ENCODE measurements at regions not wholly inside any gene's neighbourhood (a gene's known extent, or its start where the extent isn't known, plus 50 kb on each side); places are given as distances from the start of the nearest gene placed in this dataset.

GRCh38 chr4:187021436-187022205, 298.0 kb upstream of the FAT1 start:
- intact Hi-C loops (cut with DNase I), result no loop called here
- Histone ChIP-seq H3K4me3 (no peak overlapping the region), H3K4me1 (no peaks in the 10 kb centered on the region), H3K36me3 (replicated peaks in 1 of 2; ENCODE audit: insufficient read depth in 1 of 2, low read depth in 2 of 2) (no peaks in the 10 kb centered on the region), H3K9me3 (peaks cover 0 to 4% (median 0%) of the 10 kb centered on the region in 3 donors), H3K27ac (no peak overlapping the region), H3K27me3 (no peaks in the 10 kb centered on the region)
- WGBS, 2 donors, result 74% methylated on average over 6 of the region's 6 CpGs
- TF ChIP-seq CTCF (IDR thresholded peaks at IDR 0.05), result no peak
- TF ChIP-seq POLR2A (IDR thresholded peaks at IDR 0.05), result no peak
- DNase-seq (no peak), ATAC-seq (no peak)

- no peaks in the 10 kb centered on the region for H3K4me1 ChIP-seq
- TF ChIP-seq CTCF (IDR thresholded peaks at IDR 0.05), result no peak
- TF ChIP-seq POLR2A (IDR thresholded peaks at IDR 0.05), result no peak
- no peaks in the 10 kb centered on the region for H3K27me3 ChIP-seq
- H3K27ac ChIP-seq, result no peak overlapping the region
- intact Hi-C loops (cut with DNase I), result no loop called here
- DNase-seq, result no peak
- no peak overlapping the region for H3K4me3 ChIP-seq
- 64 to 65% methylated on average over 6 of the region's 6 CpGs for WGBS, 2 donors
- peaks cover 0 to 4% (median 0%) of the 10 kb centered on the region in 3 donors for H3K9me3 ChIP-seq
- no peak for ATAC-seq
- H3K36me3 ChIP-seq (replicated peaks in 1 of 2; ENCODE audit: insufficient read depth in 1 of 2, low read depth in 2 of 2), result no peaks in the 10 kb centered on the region
These were observed 303.6 kb upstream of the FAT1 start for GRCh38 chr4:187027272-187027671.

GRCh38 chr4:187042251-187042650, 318.6 kb upstream of the FAT1 start:
- intact Hi-C loops (cut with DNase I), result no loop called here
- no peaks in the 10 kb centered on the region for H3K9me3 ChIP-seq
- H3K4me3 ChIP-seq, result no peak overlapping the region
- no peaks in the 10 kb centered on the region for H3K4me1 ChIP-seq
- TF ChIP-seq CTCF (IDR thresholded peaks at IDR 0.05), result no peak
- no peak for TF ChIP-seq POLR2A (IDR thresholded peaks at IDR 0.05)
- WGBS, 2 donors, result 92 to 94% methylated on average over 7 of the region's 7 CpGs
- DNase-seq (no peak), ATAC-seq (no peak)
- H3K36me3 ChIP-seq (replicated peaks in 1 of 2; ENCODE audit: insufficient read depth in 1 of 2, low read depth in 2 of 2), result no peaks in the 10 kb centered on the region
- no peak overlapping the region for H3K27ac ChIP-seq
- no peaks in the 10 kb centered on the region for H3K27me3 ChIP-seq

GRCh38 chr4:187046471-187046870, 322.8 kb upstream of the FAT1 start:
- Histone ChIP-seq H3K9me3 (no peaks in the 10 kb centered on the region), H3K4me1 (no peaks in the 10 kb centered on the region), H3K36me3 (replicated peaks in 1 of 2; ENCODE audit: insufficient read depth in 1 of 2, low read depth in 2 of 2) (no peaks in the 10 kb centered on the region), H3K27me3 (no peaks in the 10 kb centered on the region), H3K4me3 (no peak overlapping the region), H3K27ac (no peak overlapping the region)
- intact Hi-C loops (cut with DNase I), result no loop called here
- no peak for ATAC-seq
- no peak for TF ChIP-seq POLR2A (IDR thresholded peaks at IDR 0.05)
- 73 to 80% methylated on average over 4 of the region's 4 CpGs for WGBS, 2 donors
- no peak for DNase-seq

GRCh38 chr4:187059021-187059420, 335.4 kb upstream of the FAT1 start:
- DNase-seq, result no peak
- WGBS, 2 donors, result 92 to 95% methylated on average over 9 of the region's 9 CpGs
- no peak for TF ChIP-seq POLR2A (IDR thresholded peaks at IDR 0.05)
- no peak for TF ChIP-seq CTCF (IDR thresholded peaks at IDR 0.05)

More at GRCh38 chr4:187059021-187059420, 335.4 kb upstream of the FAT1 start:
- Histone ChIP-seq H3K4me1 (no peaks in the 10 kb centered on the region), H3K27me3 (no peaks in the 10 kb centered on the region), H3K36me3 (replicated peaks in 1 of 2; ENCODE audit: insufficient read depth in 1 of 2, low read depth in 2 of 2) (no peaks in the 10 kb centered on the region), H3K27ac (no peak overlapping the region), H3K9me3 (no peaks in the 10 kb centered on the region), H3K4me3 (no peak overlapping the region)
- intact Hi-C loops (cut with DNase I), result no loop called here
- ATAC-seq, result no peak

Measured in body of pancreas (tissue), 4 donors.